A549 (cell line): ENCODE measurements at regions not wholly inside any gene's neighbourhood (a gene's known extent, or its start where the extent isn't known, plus 50 kb on each side); places are given as distances from the start of the nearest gene placed in this dataset.

Source experiments
- BHLHE40 ChIP-seq: IDR thresholded peaks from 2 replicates; pipeline ENCODE4 v1.6.1; 2012; ENCODE audit warnings: low read depth, low read length, inconsistent platforms
- CEBPB ChIP-seq, 2 experiments: fragments of >200 bp in 1 of 2; sonication (Bioruptor Twin) in 1 of 2; formaldehyde crosslinking in 1 of 2; IDR thresholded peaks; 2 replicates each; pipeline ENCODE4 v1.6.1; 2012 to 2016
- CTCF ChIP-seq: fragments of >200 bp; sonication (Bioruptor Twin); formaldehyde crosslinking; IDR thresholded peaks from 3 replicates; pipeline ENCODE4 v1.5.1; 2016
- POLR2AphosphoS2 ChIP-seq: conservative IDR thresholded peaks from 2 replicates; pipeline ENCODE4 v1.6.1; 2012; ENCODE audit warnings: low read length, improper control_type of control experiment, inconsistent platforms
- SREBF2 ChIP-seq: fragments of 450-650 bp; IDR thresholded peaks from 2 replicates; pipeline ENCODE4 v1.6.1; 2014; ENCODE audit warnings: mild to moderate bottlenecking, moderate library complexity

- no peak for TF ChIP-seq CEBPB (IDR thresholded peaks at IDR 0.05)
- no peak for TF ChIP-seq POLR2AphosphoS2
- no peak for TF ChIP-seq CTCF
- no peak for TF ChIP-seq SREBF2
- TF ChIP-seq BHLHE40 = no peak
Measured at GRCh38 chr18:57223144-57223870, 76.4 kb downstream of the BOD1L2 start.
